ENCODE measurements at regions not wholly inside any gene's neighbourhood (a gene's known extent, or its start where the extent isn't known, plus 50 kb on each side); places are given as distances from the start of the nearest gene placed in this dataset.

DNA sequence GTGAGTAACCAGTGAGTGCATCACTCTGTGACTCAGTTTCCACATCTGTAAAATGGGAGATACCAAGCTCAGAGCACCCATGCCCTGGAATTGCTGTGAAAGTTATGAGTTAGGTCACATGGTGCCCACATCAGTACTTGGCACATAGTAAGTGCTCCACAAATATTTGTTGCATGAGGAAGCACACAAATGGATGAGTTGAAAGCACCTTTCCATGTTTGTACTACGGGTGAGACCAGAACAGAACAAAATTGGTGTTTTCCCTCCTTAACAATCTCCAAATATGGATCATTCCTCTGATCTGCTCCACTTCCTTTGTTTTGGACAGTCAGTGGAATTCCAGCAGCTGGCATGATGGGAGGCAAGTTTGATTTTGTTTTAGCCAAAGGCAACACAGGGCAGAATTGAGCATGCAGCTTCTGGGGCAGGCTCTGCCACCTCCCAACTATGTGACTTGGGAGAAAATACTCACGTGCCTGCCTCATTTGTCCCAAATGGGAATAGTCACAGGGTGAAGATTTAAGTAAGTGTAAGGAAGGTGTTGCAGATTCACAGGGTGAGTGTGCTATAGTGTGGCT is 503.7 kb upstream of the SULF2 start:
- TF ChIP-seq TARDBP (IDR thresholded peaks at IDR 0.05) (no peak), LEF1 (IDR thresholded peaks at IDR 0.05; ENCODE audit: borderline replicate concordance) (no peak), FOXM1 (IDR thresholded peaks at IDR 0.05; ENCODE audit: borderline replicate concordance) (no peak), ARNT (IDR thresholded peaks at IDR 0.05) (no peak), CTBP1 (IDR thresholded peaks at IDR 0.05; ENCODE audit: borderline replicate concordance) (no peak), L3MBTL2 (conservative IDR thresholded peaks at IDR 0.05) (no peak), HDGF (IDR thresholded peaks at IDR 0.05; ENCODE audit: borderline replicate concordance) (no peak), SUZ12 (IDR thresholded peaks at IDR 0.05) (no peak), SP1 (IDR thresholded peaks at IDR 0.05) (no peak), ZNF384 (IDR thresholded peaks at IDR 0.05) (no peak), ELF4 (IDR thresholded peaks at IDR 0.05) (no peak), FOXK2 (IDR thresholded peaks at IDR 0.05) (no peak), NFRKB (IDR thresholded peaks at IDR 0.05) (no peak)
- TF ChIP-seq, protein P1, sequence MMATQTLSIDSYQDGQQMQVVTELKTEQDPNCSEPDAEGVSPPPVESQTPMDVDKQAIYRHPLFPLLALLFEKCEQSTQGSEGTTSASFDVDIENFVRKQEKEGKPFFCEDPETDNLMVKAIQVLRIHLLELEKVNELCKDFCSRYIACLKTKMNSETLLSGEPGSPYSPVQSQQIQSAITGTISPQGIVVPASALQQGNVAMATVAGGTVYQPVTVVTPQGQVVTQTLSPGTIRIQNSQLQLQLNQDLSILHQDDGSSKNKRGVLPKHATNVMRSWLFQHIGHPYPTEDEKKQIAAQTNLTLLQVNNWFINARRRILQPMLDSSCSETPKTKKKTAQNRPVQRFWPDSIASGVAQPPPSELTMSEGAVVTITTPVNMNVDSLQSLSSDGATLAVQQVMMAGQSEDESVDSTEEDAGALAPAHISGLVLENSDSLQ (IDR thresholded peaks at IDR 0.05): no peak

Data from HEK293T (cell line).